ENCODE measurements at regions not wholly inside any gene's neighbourhood (a gene's known extent, or its start where the extent isn't known, plus 50 kb on each side); places are given as distances from the start of the nearest gene placed in this dataset.
"Not testable (repeated sequence)": the region's sequence is repeated elsewhere in the genome, so short reads cannot be mapped to it uniquely, and the experiment has no call there.

GRCh38 chr10:78096486-78096885 is 62.8 kb downstream of the RPS24 start:
- DNase-seq: not testable (repeated sequence)

DNA sequence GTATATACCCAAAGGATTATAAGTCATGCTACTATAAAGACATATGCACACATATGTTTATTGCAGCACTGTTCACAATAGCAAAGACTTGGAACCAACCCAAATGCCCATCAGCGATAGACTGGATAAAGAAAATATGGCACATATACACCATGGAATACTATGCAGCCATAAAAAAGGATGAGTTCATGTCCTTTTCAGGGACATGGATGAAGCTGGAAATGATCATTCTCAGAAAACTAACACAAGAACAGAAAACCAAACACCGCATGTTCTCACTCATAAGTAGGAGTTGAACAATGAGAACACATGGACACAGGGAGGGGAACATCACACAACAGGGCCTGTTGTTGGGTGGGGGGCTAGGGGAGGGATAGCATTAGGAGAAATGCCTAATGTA is 68.9 kb downstream of the RPS24 start:
- DNase-seq: not testable (repeated sequence)

- DNase-seq: no peak
Measured at GRCh38 chr10:78109210-78109609, 75.5 kb downstream of the RPS24 start.

DNA sequence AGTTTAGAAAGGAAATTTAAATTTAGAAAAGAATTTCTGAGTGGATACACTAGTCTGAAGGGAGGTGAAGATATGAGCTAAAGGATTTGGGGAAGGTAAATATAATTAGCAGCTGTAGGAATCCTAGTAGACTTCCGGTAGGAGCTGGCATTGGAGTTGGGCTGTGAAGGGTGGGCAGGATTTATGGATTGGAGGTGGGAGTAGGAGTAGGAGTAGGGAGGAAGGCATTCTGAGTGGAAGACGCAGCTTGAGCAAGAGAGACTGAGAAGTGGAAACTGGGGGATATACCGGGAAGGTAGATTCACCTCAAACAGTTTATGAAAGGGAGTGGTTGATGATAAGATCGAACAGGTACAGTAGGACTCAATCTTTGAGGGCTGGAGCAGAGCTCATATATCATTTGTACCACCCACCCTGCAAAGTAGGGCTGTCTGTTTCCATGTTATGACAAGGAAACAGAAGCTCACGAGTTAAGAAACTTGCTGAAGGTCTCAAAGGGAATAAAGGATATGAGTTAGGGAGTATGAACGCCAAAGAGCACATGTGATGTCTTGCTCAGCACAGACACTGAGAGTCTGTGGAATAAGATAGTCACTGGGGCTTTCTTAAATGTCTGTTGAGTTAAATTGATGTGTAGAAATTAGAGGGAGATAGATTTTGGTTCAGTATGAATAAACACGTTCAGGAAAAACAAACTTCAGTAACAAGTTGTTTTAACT is 81.6 kb downstream of the RPS24 start:
- no peak for DNase-seq

DNA sequence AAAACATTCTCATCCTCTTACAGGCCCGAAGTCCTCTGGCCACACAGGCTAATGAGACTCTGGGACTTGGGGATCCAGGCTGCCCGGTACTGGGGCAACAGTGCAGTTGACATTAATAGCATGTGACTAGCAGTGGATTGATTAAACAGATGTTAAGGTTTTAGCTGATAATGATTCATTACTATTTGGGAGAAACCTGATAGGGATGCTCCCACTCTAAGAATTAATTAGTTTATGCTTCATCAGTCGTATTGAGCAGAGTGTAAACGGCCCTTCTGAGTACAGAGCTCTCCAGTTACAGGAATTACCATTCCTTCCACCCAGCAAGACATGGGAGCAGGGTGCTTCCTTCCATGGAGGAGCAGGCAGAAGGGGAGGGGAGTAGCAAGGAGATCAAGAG is 82.7 kb downstream of the RPS24 start:
- DNase-seq: no peak

- DNase-seq: no peak
Measured at GRCh38 chr10:78118591-78118990, 84.9 kb downstream of the RPS24 start.

- DNase-seq: no peak
Measured at GRCh38 chr10:78121801-78122200, 88.1 kb downstream of the RPS24 start.

- DNase-seq: no peak
Measured at GRCh38 chr10:78124167-78124566, 90.5 kb downstream of the RPS24 start.

- no peak for DNase-seq
Measured at GRCh38 chr10:78129211-78129610, 95.5 kb downstream of the RPS24 start.

DNA sequence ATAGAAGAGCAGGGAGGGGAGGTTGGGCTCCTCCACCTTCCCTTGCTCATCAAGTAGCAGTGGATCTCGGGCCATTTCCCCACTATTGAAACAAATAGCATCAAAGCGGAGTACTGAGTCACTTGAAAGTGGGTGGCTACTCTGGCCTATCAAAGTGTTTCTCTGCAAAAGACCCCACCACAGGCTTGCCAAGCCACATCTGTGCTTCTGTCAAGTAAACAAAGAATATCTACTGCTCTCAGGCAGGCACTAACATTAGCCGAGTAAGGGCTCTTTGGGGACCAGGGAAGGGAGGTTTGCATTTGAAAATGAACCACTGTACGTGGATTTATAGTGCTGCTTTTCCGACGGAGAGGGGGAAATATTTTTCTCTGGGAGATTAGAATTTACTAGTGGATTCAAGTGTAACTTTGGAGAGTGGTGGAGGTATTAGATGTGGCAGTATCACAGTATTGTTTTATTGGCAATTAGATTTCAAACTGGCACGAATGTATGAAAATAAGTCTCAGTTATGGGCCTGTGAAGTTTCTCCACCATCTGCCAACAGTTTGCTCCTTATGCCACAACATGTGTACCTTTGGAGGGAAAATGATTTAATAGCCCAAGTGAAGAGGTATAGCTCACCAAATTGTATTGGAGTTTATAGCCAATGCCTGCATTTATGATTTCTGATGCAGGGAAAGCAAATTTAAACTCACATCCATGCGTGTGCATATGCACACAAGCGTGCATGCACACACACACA is 97.5 kb downstream of the RPS24 start:
- no peak for DNase-seq

GRCh38 chr10:78134773-78135306 is 101.2 kb downstream of the RPS24 start:
- no peak for DNase-seq

DNA sequence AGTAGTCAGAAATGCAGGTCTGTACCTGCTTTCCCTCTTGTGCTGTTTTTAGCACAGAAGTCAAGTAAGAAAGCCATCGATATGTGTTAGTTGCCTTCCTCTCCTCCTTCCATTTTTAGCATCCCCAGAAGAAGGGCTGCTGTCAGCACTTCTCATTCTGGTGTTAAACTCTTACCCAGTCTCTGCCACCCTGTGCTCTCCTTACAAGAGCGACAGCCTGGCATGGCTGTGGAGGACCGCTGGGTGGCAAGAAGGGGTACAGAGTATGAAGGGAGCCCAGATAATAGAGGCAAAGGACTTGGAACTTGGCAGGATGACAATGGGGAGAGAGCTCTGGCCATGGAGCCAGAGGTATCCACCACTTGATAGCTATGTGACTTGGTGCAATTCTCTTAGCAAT is 103.5 kb downstream of the RPS24 start:
- DNase-seq: no peak

DNA sequence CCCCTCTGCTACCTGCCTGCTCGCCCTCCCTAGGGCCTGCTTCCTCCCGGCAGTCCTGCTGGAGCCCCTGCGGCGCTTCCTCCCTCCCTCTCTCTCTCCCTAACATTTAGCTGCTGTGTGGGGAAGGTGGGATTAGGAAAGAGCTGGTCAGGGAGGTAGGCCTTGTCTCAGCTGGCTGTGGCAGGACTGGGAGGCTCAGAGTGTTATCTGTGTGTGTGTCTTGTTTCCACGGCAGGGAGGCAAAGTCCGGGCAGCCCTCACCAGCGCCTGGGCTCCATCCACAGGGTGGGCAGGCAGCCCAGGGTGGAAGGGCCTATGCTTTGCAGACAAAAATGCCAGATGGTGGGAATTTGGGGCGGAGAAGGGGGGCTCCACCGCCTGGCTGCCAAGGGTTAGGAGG is 105.7 kb downstream of the RPS24 start:
- DNase-seq: no peak

DNA sequence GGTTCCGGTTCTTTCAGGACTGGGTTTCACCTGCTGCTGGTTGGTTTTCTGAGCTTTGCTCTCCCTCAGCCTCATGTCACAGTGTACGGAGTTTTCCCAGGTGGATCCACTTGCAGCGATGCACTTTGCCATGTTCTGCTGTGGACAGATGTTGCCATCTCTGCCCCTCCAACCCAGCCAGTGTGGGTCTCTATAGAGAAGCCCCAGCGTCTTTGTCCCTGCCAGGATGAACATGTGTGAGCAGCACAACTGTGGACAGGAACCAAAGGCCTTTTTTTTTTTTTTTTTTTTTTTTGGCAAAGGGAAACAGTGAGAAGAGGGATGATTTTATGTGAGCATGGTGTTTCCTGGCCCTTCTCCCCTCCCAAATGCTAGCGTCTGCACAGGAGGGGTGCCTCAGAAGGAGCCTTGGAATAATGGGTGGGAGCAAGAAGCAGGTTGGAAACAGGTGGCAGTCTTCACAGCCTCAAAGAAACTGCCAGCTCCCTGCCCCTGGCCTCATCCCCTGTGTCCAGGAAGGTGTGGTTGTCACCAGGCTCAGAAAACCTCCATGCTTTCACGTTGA is 106.5 kb downstream of the RPS24 start:
- no peak for DNase-seq

DNA sequence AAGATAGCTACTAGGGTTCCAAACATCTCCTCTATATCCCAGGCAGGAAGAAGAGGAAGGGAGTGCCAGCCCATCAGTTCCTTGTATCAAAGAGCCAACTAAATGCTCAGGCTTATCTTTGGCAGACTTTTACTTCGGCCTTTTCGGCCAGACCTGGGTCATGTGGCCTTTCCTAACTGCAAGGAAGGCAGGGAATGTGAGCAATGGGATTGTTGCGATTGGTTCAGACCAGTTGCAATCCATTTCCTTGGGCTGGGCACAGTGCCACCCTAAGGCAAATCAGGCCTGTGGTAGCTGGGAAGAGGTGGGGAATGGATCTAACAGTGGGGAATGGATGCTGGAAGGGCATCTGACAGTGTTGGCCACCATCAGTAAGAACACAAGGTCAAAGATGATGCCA is 109.9 kb downstream of the RPS24 start:
- no peak for DNase-seq

DNA sequence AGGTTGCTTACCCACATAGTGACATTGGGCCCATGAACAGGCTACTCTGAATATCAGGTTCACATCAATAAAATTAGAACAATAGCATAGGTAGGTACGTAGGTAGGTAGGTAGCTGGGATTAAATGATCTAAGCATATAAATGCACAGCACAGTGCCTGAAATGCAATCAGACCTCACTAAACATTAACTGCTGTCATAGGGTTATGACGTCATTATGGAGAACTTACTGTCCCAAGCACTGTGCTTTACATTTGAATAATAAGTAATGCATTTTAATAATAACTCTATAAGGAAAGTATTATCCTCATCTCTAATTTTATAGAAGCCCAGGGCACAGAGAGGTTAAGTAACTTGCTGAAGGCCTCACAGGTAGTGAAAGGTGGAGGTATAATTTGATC is 112.5 kb downstream of the RPS24 start:
- DNase-seq: no peak

DNA sequence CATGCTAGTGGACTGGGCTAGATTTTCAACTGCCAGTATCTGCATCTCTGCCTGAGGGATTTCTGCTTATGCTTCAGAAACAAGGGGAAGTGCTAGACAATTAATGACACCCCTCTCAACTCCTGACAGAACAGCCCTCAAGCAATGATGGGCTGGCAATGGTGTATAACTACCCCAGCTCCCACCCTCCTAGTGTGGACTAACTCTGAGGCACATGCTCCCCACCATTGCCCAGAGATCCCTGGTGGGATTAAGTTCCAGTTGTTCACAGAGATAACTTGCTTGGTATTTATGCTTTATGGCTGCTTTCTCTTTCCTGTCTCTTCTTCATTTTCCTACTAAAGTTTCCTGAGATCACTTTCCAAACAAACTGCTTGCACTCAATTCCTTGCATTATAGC is 113.5 kb downstream of the RPS24 start:
- no peak for DNase-seq

DNA sequence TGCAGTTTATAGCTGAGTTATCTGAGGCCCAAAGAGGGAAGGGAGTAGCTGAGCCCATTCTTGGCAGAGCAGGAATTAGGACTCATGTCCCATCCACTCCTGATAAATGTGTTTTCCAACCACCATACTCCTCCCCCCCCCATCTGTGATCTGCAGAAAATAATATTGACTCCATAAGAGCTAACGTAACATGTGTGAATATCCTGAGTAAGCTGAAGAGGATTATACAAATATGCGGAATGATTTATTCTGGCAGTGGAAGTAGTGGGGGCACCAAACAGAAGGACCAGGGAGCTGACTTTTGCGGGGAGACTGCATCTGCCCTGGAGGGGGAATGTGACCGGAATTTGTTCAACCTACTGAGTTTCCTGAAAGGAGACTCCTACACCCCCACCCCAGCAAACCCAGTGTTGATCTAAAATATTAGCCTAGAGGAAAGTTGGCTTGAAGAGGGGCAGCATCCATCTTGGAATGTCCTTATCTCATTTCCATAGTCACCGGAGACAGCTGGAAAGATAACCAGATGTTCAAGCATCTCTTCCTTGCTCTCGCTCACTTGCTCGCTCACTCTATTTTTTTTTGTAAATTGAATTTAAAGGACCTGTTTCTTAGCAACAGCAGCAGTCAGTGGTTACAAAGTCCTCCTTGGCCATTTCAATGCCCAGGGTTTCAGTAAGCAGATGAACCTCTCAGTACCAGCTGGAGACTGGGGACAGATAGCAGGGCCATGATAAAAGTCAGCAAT is 114.7 kb downstream of the RPS24 start:
- DNase-seq: no peak

GRCh38 chr10:78148961-78149612 is 115.4 kb downstream of the RPS24 start:
- DNase-seq: no peak

DNA sequence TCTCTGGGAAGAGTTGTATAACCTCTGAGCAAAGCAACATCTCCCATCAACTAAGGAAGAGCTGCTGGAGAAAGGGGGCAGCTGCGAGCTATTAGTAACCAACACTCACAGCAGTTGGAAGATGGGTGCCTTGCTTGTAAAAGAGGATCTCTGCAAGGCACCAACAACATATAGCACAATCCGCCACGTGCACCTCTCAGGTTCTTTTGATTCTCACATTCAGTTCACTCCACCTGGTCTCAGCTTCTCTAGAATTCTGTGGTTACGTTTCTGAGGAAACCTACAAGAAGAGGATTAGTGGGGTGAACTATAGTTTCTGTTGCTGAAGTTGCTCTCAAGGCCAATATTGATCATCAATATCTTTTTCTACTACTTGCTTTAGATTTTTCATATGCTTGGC is 117.1 kb downstream of the RPS24 start:
- no peak for DNase-seq

DNA sequence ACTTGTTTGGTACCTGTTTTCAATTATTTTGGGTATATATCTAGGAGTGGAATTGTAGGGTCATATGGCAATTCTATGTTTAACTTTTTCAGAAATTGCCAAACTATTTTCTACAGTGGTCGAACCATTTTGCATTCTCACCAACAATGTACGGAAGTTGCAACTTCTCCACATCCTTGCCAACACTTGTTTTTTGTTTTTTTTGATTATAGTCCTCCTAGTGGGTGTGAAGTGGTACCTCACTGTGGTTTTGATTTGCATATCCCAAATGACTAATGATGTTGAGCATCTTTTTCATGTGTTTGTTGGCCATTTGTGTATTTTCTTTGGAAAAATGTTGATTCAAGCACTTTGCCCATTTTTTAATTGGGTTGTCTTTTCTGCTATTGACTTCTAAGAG is 122.1 kb downstream of the RPS24 start:
- no peak for DNase-seq

DNA sequence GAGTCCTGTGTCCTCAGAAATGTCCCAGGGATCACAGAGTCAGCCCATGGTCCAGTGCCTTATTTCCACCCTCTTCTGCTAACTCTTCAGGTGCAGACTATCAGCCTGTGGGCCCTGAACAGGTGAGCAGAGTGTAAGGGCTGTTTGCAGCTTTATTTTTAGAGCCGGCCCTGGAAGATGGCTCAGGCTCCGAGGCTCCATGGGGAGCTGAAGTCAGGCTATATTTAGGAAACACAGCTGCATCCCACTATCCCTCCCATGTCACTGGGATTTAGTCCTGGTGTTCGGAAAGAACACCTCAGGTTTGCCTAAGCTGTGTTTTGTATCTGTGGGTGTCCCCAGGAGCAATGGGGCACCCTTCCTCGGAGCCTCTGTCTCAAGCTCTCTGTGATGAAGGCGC is 126.9 kb downstream of the RPS24 start:
- no peak for DNase-seq

- DNase-seq: no peak
Measured at GRCh38 chr10:78162853-78163252, 129.2 kb downstream of the RPS24 start.
